ENCODE measurements at regions not wholly inside any gene's neighbourhood (a gene's known extent, or its start where the extent isn't known, plus 50 kb on each side); places are given as distances from the start of the nearest gene placed in this dataset.

DNA sequence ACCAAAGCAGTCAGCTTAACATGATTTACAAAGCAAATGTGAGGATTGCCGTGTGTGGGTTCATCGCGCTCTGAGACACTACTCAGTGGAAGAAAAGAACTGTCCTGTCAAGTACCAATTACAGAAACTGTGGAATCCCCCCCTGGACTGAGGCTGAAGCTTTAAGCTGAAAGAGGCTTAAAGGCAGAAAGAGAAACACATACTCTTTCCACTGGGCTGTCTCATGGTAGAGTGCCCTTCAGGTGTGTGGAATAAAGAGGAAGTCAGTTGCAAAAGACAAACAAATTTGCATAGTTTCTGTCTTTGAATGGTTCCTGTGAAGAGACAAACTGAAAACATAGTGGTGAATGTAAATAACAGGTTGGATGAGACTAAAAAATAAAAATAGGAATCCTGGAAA lies 560.4 kb upstream of the SYNCRIP start:
- 100% methylated on average over 1 of the region's 3 CpGs for WGBS (ENCODE audit: insufficient coverage)
- POLR2A ChIA-PET = no interaction called here
- Histone ChIP-seq H3K4me1 (ENCODE audit: control insufficient read depth in 2 of 2, insufficient read depth in 2 of 2, low read length in 2 of 2) (no peaks in the 10 kb centered on the region), H3K4me3 (ENCODE audit: control extremely low read depth in 1 of 5, extremely low read depth in 1 of 5, insufficient read depth in 1 of 5, low read depth in 2 of 5, low read length in 4 of 5) (no peak overlapping the region), H4K20me1 (ENCODE audit: control insufficient read depth, insufficient read depth, low read length, poor library complexity, severe bottlenecking) (no peaks in the 10 kb centered on the region), H3K9ac (ENCODE audit: low read length) (no peak overlapping the region), H3K4me2 (replicated peaks; ENCODE audit: low read depth, low read length, poor library complexity, severe bottlenecking) (no peak overlapping the region), H3K9me3 (ENCODE audit: control extremely low read depth in 1 of 3, control insufficient read depth in 2 of 3, insufficient read depth in 1 of 3, low read length in 2 of 3) (no peaks in the 10 kb centered on the region), H3K79me2 (ENCODE audit: control insufficient read depth, insufficient read depth, low read length) (no peaks in the 10 kb centered on the region), H3K36me3 (replicated peaks in 1 of 2; ENCODE audit: control extremely low read depth in 1 of 2, control insufficient read depth in 1 of 2, extremely low read depth in 1 of 2, insufficient read depth in 2 of 2, low read length in 1 of 2) (no peaks in the 10 kb centered on the region), H3K27ac (ENCODE audit: low read length in 2 of 2) (no peak overlapping the region), H2AFZ (ENCODE audit: insufficient read depth, low read depth, low read length, poor library complexity, severe bottlenecking) (no peak overlapping the region), H3K27me3 (replicated peaks in 1 of 4; ENCODE audit: control extremely low read depth in 1 of 4, control insufficient read depth in 3 of 4, insufficient read depth in 4 of 4, low read length in 3 of 4) (no peaks in the 10 kb centered on the region)
- intact Hi-C loops (cut with micrococcal nuclease) = no loop called here
- ATAC-seq (ENCODE audit: low read depth) (no peak), DNase-seq (no peak)
- Mint-ChIP-seq H3K4me1 (no peaks in the 10 kb centered on the region), H3K27me3 (no peaks in the 10 kb centered on the region), H3K4me3 (no peak overlapping the region), H3K9me3 (ENCODE audit: insufficient read depth) (no peaks in the 10 kb centered on the region), H3K27ac (no peak overlapping the region)
- CTCF ChIA-PET = no interaction called here
- no peak for TF ChIP-seq EZH2 (IDR thresholded peaks at IDR 0.05; ENCODE audit: borderline replicate concordance, insufficient read depth, low read depth, low read length, poor library complexity, severe bottlenecking)
- TF ChIP-seq, protein P1, sequence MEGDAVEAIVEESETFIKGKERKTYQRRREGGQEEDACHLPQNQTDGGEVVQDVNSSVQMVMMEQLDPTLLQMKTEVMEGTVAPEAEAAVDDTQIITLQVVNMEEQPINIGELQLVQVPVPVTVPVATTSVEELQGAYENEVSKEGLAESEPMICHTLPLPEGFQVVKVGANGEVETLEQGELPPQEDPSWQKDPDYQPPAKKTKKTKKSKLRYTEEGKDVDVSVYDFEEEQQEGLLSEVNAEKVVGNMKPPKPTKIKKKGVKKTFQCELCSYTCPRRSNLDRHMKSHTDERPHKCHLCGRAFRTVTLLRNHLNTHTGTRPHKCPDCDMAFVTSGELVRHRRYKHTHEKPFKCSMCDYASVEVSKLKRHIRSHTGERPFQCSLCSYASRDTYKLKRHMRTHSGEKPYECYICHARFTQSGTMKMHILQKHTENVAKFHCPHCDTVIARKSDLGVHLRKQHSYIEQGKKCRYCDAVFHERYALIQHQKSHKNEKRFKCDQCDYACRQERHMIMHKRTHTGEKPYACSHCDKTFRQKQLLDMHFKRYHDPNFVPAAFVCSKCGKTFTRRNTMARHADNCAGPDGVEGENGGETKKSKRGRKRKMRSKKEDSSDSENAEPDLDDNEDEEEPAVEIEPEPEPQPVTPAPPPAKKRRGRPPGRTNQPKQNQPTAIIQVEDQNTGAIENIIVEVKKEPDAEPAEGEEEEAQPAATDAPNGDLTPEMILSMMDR (IDR thresholded peaks at IDR 0.05) = no peak

GRCh38 chr6:86193821-86194220 lies 551.1 kb upstream of the SYNCRIP start:
- H3K4me1 Mint-ChIP-seq = no peaks in the 10 kb centered on the region
- DNase-seq (no peak), ATAC-seq (ENCODE audit: low read depth) (no peak)
- no peaks in the 10 kb centered on the region for H4K20me1 ChIP-seq (ENCODE audit: control insufficient read depth, insufficient read depth, low read length, poor library complexity, severe bottlenecking)
- H3K9me3 ChIP-seq (ENCODE audit: control extremely low read depth in 1 of 3, control insufficient read depth in 2 of 3, insufficient read depth in 1 of 3, low read length in 2 of 3) = no peaks in the 10 kb centered on the region
- H3K36me3 ChIP-seq (replicated peaks in 1 of 2; ENCODE audit: control extremely low read depth in 1 of 2, control insufficient read depth in 1 of 2, extremely low read depth in 1 of 2, insufficient read depth in 2 of 2, low read length in 1 of 2) = no peaks in the 10 kb centered on the region
- no peaks in the 10 kb centered on the region for H3K9me3 Mint-ChIP-seq (ENCODE audit: insufficient read depth)
- POLR2A ChIA-PET = no interaction called here
- intact Hi-C loops (cut with micrococcal nuclease) = no loop called here
- CTCF ChIA-PET = no interaction called here
- H3K4me2 ChIP-seq (replicated peaks; ENCODE audit: low read depth, low read length, poor library complexity, severe bottlenecking) = no peak overlapping the region
- H2AFZ ChIP-seq (ENCODE audit: insufficient read depth, low read depth, low read length, poor library complexity, severe bottlenecking) = no peak overlapping the region
- no peak overlapping the region for H3K4me3 Mint-ChIP-seq
- no peak overlapping the region for H3K27ac Mint-ChIP-seq
- H3K27me3 ChIP-seq (replicated peaks in 1 of 4; ENCODE audit: control extremely low read depth in 1 of 4, control insufficient read depth in 3 of 4, insufficient read depth in 4 of 4, low read length in 3 of 4) = no peaks in the 10 kb centered on the region
- no peak overlapping the region for H3K9ac ChIP-seq (ENCODE audit: low read length)
- H3K27ac ChIP-seq (ENCODE audit: low read length in 2 of 2) = no peak overlapping the region
- WGBS (ENCODE audit: insufficient coverage) = no CpG with 5 or more reads among the region's 3 CpGs
- no peaks in the 10 kb centered on the region for H3K27me3 Mint-ChIP-seq
- no peak for TF ChIP-seq EZH2 (IDR thresholded peaks at IDR 0.05; ENCODE audit: borderline replicate concordance, insufficient read depth, low read depth, low read length, poor library complexity, severe bottlenecking)
- TF ChIP-seq, protein P1 (IDR thresholded peaks at IDR 0.05) = no peak
- H3K79me2 ChIP-seq (ENCODE audit: control insufficient read depth, insufficient read depth, low read length) = no peaks in the 10 kb centered on the region
- no peak overlapping the region for H3K4me3 ChIP-seq (ENCODE audit: control extremely low read depth in 1 of 5, extremely low read depth in 1 of 5, insufficient read depth in 1 of 5, low read depth in 2 of 5, low read length in 4 of 5)
- no peaks in the 10 kb centered on the region for H3K4me1 ChIP-seq (ENCODE audit: control insufficient read depth in 2 of 2, insufficient read depth in 2 of 2, low read length in 2 of 2)
